SKM-1 treated with dmso at 0.1 percent for 144 hours (cell line): ENCODE measurements at regions not wholly inside any gene's neighbourhood (a gene's known extent, or its start where the extent isn't known, plus 50 kb on each side); places are given as distances from the start of the nearest gene placed in this dataset.

Experiments
- DNase-seq: peaks from one replicate; lab custom pipeline; 2025; ENCODE audit not compliant: unreplicated experiment; lab: John Stamatoyannopoulos, UW

DNA sequence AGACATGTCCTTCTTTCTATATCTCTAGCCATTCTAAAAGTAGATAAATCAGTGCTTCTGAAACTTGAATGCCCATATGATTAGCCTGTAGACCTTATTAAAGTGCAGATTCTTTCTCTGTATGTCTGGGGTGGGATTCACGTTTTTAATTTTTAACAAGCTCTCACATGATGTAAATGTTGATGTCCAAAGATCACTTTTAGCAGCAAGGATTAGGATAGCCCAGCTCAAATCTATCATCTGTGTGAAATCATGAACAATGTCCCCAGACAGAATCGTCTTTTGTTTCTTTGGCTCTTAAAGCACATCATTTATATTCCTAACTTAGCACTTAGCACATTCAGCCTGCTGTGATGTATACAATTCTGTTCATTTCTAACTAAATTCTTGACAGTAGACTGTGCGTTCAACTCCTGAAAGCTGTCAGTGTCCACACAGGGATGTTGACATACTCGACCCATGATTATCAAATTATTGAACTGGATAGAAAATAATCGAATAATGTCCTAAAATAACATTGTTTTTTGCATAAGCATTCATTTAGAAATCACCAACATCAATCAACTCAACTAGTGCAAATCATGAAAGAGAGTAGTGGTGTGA lies 102.1 kb upstream of the MLIP start:
- no peak for DNase-seq

DNA sequence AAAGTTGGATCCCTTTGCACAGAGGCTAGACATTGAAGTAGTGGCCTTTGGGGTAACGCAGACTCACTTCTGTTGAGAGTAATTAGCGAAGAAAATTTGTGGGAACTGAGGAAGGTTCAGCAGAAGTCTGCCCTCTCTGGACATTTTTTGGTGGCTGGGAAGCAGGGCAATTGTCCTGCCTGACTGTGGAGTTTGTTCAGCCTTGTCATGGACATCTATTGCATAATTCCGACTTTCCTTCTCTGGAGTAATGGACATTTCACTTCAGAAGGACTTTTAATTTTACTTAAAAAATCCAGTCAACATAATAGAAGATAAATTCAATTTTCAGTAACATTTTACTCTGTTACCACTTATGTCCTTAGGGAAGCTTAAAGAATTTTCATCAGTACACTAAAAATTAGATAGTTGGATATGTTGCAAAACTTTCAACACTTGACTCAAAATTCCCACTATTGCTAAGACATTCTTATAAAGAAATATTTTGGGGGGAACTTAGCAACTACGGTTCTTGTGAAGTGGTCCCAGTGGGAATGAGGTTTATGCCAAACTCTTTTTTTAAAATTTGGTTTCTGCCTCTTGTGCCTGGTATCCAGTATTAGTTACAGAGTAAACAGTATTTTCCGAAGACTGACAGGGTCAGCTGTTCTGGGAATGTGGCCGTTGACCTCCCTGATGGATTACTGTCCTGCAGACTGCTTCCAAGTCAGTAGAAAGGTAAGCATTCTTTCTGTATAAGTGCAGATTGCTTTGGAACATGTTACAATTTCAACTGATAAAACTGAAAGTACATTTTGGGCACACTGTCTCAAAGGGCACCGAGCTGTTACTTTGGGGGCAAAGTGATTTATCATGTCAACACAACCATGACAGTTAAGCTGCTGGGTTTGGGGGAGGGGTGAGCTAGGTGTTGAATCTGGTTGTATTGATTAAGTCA lies 100.6 kb upstream of the MLIP start:
- DNase-seq, result no peak

DNA sequence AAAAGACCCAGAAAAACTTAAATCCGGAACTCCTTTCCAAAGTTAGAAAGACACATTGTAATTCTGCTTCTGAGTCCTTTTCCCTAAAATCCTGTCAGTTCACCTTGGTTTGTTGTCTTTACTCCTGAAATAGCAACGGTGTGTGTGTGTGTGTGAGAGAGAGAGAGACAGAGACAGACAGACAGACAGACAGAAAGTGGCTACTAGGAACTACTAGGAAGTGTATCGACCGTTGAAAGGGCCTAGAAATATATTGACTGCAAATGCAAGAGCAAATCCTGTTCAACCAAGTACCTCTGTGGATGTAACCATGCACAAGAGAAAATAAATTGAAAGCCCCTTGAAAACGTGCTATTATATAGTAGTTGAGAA lies 100.0 kb upstream of the MLIP start:
- DNase-seq, result no peak

DNA sequence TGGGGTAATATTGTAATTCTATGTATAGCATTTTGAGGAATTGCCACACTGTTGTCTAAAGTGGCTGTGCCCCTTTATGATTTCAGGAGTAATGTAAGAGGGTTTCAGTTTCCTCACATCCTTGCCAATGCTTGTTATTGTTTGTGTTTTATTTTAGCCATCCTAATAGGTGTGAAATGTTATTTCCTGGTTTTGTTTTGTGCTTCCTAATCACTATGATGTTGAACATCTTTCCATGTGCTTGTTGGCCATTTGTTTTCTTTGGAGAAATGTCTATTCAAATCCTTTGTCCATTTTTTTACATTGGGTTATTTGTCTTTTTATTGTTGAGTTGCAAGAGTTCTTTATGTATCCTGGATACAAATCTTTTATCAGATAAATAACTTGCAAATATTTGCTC lies 97.3 kb upstream of the MLIP start:
- no peak for DNase-seq

DNA sequence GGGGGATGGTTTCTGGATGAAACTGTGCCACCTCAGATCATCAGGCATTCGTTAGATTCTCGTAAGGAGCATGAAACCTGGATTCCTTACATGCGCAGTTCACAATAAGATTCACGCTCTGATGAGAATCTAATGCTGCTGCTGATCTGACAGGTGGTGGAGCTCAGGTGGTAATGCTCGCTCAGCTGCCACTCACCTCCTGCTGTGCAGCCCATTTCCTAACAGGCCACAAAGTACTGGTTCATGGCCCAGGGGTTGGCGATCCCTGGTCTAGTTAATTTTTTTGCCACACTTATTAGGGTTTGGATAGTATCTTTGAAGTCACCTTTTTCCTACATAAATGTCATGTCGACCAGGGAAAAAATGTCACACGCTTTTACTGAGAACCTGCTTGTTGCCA lies 96.8 kb upstream of the MLIP start:
- no peak for DNase-seq

DNA sequence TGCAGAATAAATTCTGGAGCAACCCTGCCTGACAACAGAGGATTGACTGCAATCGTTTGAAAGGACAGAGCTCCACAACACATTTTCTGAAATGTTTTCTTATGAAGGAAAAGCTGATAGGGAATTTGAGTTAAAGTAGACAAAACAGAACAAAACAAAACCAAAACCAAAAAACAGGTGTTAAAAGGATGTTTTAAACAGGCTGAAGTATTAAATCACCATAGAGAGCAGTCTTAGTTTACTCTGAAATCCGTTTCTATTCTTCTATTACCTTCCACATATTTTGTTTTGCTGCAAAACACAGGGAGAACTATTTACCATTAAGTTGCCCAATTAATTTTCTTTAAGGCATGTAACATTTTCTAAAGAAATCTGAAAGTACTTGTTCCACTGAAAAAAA lies 93.4 kb upstream of the MLIP start:
- DNase-seq, result no peak

DNA sequence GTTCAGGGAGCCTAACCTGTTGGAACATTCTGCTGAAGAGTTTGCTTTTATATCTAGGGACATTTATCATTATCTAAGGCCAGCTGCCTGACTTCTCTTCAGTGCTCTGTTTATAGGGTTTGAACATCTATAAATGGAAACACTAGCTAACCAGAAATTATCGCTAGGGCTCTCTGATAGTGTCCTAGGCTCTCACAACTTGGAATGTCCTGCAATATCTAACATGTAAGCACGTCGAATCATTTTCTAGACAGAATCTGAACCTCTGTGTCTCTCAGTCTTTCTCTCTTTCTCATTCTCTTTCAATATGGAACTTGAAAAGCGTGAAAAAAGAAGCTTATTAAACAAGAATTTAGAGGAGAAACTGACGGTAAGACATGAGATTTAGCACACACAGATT lies 92.5 kb upstream of the MLIP start:
- DNase-seq, result no peak

DNA sequence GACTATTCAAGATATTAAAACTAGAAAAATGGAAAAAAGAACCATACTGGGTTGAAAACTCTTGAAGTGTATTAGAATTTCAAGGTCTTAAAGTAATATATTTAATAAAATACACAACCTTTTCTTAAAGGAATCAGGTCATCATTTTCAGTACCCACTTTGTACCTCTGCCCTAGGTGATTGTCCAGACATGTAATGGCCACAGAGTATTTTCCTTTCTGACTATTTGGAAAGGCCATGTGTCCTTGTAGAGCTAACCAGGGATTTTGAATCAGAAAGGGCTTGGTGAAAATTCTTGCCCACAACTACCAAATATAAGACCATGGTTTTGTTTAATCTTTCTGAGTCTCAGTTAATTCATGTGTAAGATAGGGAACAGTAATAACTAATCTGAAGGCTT lies 91.4 kb upstream of the MLIP start:
- DNase-seq, result no peak

DNA sequence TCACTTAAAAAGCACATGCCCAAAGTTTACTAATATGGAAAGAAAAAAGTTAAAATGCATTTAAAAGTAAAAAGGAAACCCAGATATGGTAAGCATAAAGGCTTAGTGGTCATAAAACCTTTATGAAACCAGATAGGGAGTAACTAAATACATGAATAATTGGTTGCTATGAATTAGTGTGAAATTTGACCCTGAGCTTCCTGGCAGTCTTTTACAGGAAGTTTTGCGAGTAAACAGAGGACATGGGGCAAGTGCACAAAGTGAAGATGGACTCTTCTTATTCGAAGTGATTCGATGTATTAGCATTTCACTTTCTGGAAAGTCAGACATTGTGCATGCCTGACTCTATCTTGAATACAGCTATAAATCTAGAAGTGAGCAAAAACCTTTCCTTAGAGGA lies 90.9 kb upstream of the MLIP start:
- no peak for DNase-seq

DNA sequence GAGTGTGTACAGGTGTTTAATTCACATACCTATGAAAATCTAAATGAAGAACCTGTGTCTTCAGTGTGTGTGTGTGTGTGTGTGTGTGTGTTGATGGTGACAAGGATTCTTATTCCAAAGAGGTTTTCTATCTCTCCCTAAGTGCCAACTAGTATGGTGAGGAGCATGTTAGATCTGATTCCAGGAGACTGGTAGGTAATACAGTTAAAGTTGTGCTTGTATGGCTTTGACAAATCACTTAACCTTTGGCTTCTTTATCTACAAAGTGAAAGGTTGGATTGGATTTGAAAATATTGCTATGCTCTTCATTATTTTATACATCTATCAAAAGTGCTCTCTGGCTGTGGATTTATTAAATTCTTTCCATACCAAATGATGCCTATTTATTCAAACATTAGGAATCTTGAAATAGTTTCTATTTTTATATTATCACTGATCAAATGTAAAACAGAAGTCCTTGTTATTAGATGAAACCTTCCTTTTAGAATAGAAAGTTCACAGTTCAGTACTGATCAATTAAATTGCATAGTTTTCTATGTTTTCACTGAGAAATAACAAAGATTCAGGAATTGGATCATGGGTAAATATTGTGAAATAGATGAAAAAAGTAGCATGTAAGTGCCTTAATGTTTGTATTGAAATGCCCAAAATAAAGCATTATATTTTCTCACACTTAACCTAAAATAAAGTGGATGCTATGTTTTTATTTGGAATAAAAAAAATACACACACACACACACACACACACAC lies 84.4 kb upstream of the MLIP start:
- DNase-seq, result no peak

DNA sequence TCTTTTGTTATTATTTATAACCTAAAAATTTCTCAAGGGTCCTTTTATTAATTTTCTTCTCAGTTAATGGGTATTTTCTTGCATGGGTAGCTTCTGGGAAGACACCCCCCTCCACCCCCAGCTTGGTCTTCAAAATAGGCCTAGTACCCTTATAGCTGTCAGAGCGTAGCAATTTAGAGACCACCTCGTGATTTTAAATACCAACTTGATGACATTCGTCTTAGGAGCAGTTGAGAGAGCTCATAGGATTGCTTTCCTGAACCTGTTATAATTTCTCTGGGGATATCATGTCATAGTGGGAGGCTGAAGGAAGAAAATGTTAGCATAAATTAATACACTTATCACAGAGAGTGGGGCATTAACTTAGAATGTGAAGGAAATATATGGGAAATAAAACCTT lies 83.1 kb upstream of the MLIP start:
- no peak for DNase-seq

DNA sequence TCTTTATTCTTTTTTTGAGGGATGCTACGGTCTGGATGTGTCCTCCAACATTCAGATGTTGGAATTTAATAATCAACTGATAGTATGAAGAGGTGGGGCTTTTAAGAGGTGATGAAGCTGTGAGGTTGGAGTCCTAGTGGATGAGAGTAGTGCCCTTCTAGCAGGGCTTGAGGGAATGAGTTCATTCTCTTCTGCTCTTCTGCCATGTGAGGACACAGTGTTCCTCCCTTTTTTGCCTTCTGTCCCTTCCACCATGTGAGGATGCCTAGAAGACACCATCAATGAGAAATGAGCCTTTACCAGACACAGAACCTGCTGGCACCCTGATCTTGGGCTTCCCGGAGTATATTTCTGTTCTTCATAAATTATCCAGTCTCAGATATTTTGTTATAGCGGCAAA lies 82.1 kb upstream of the MLIP start:
- DNase-seq, result no peak

DNA sequence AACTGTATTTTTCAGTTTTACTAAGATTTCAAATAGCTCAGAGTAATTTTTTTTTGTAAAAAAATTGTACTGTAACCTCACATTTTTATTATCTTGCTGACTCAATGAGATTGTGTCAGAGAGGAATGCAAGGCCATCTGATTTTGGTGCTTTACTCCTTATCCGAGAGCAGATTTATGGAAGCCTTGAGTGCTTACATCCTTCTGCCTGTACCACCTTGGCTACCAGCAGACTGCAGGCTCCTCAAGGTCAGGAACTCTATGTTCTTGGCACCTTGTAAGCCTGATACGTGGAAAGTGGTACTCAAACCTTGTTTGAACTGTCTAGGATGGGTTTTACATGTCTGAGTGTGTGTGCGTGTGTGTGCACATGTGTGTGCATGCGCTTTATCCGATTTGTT lies 80.1 kb upstream of the MLIP start:
- DNase-seq, result no peak

DNA sequence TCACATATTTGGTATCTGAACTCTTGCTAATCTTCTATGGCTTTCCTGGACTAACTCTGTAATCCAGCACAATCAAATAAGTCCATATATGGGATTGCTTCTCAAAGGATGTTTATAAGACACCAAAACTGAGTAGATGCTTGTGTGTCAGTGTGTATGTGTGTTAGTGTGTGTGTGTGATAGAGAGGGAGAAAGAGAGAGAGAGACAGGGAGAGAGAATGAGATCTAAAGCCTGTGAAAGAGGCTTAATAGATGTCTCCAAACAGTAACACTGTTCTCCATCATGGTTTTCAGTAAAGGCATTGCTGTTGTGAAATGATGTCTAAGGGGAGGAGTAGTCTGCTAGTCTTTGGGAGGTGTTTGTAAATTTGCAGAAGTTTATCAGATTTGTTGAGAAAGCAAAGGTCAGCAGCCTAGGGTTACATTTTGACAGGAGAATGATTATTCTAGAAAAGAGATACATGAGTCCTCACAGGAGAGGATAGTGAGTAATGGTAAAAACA lies 73.9 kb upstream of the MLIP start:
- DNase-seq, result no peak

DNA sequence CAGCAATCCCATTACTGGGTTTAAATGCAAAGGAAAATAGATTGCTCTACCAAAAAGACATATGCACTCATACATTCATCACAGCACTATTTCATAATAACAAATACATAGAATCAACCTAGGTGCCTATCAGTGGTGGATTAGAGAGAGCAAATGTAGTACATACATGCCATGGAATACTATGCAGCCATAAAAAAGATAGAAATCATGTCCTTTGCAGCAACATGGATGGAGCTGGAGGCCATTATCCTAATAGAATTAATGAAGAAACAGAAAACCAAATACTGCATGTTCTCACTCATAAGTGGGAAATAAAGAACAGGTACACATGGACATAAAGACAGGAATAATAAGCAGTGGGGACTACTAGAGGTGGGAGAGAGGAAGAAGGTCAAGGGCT lies 70.7 kb upstream of the MLIP start:
- DNase-seq, result no peak

DNA sequence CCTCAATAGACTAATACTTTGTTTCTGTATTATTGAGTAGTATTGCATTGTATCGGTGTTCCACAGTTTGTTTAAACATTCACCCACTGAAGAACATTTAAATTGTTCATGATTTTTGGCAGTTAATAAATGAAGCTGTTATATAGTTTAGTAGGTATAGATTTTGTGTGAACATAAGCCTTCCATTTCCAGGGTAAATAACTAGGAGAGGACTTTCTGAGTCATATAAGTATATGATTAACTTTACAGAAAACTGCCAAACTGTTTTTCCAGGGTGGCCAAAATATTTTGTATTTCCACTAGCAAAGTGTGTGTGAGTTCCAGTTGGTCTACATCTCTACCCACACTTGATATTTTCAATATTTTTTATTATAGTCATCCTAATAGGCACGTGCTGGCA lies 70.0 kb upstream of the MLIP start:
- no peak for DNase-seq

DNA sequence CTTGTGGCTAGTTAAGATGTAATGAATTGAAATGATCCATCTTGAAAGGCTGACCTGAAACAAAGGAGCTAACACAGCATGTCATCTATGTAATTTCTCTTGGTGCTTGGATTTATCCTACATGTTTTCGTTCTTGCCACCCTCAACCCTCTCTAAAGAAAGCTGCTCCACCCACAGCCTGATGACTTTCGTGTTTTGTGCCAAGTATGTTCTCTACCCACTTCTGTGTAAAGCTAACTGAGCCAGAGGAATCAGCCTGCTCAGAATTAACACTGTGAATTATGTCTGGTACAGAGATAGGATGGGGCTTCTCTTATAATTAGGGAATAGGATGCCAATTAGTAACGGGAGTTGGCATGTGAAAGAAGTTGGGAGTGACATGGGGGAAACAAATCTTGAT lies 67.9 kb upstream of the MLIP start:
- no peak for DNase-seq

DNA sequence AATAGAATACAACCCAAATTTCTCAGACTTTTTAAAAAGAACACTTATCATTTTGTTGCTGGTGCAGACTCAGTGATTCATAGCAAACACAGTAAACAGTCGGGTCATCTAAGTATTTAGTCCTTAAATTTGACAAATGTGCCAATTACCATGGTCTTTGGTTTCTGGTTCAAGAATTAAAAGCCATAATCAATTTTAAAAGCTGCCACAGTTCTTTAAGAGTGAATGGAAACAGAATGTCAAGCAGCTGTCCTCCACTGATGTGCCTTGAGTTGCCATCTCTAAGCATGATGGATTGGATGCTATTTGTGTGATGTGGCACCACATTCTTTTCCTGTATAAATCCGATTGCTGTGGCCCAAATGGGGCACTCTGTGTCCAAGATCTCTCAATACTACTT lies 67.2 kb upstream of the MLIP start:
- DNase-seq, result no peak

DNA sequence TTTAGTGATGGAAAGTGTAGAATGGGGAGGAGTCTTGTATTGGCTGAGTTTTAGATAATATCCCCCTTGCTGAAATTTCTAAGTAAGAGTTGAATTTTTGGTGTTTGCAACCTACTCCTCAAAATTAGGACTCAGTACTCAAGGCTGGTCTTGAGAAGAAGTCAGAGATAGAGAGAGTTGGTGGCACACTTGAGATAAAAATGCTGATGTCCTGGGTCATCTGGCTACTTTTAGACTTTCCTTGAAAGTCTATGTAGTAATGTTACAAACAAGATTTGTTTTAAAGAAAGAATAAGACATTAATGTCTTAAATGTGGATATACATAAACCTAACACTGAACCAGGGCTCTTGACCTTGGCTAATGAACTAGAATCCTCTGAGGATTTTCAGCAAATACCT lies 62.5 kb upstream of the MLIP start:
- no peak for DNase-seq

DNA sequence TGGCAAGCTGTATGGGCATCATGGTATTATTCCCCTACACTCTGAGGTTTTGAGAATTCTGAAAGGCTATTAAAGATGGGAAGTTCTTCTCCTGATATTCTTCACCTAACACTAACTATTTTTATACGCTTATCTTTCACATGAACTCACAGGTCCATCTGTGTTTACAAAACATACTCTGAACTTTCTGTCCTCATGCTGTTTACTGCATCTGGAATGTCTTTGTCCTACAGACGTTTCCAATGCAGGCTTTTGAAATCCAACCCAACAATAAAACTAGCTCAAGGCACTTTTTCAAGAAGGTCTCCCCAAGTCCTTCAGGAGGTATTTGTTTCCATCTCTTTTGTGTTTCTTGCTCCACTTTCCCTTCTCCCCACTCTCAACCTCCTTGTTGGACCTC lies 60.5 kb upstream of the MLIP start:
- no peak for DNase-seq

DNA sequence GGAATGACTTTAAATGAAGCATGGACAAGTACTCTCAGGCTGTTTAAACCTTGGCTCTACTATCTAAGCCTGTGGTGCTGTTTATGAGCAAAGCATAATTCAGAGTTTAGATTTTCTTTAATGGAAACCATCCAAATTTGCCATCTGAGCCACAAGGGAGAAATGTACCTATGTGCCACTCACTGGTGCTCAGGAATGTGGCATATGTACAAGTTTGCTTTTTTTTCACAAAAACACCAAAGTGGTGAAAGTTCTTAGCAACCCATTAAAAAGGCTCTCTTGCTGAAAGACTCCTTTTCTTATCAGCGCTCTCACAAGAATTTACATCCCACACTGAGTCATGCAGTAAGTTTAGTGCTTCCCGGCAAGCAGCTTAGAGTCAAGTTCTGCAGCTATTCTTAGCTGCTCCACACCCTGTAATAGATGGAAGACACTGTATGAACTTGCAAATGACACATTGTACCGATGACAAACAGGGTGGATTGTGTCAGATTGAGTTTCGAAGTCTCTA lies 57.3 kb upstream of the MLIP start:
- DNase-seq, result no peak

DNA sequence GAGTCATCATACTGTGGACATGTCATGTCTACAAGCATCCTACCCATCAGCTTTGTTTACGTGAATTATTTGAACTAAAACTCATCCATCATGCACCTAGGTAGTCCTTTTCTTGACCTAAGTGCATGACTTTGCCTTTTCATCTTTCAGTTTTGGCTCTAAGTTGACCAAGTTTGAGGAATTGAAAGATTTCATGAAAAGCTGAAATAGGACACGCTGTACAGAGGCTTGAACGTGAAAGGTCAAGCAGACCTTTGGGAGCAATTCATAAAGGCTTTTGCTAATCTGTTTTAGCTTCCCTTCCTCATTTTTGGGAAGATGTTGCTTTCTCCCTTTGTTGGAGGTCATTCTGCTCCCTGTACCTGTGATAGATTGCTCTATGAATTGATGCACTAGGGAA lies 55.1 kb upstream of the MLIP start:
- DNase-seq, result no peak
